Astrocyte (in vitro differentiated cells and primary cell): ENCODE measurements at regions not wholly inside any gene's neighbourhood (a gene's known extent, or its start where the extent isn't known, plus 50 kb on each side); places are given as distances from the start of the nearest gene placed in this dataset.

ENCODE experiments used
- EZH2 ChIP-seq: IDR thresholded peaks from 2 replicates; pipeline ENCODE4 v1.6.1; 2012; ENCODE audit warnings: mild to moderate bottlenecking, low read length, inconsistent platforms; ENCODE audit not compliant: insufficient read depth
- TF ChIP-seq, protein P1 (sequence below): IDR thresholded peaks from 2 replicates; pipeline ENCODE4 v1.5.1; 2011; ENCODE audit warnings: low read depth, mild to moderate bottlenecking, inconsistent platforms, low read length, moderate library complexity; ENCODE audit not compliant: insufficient read depth

DNA sequence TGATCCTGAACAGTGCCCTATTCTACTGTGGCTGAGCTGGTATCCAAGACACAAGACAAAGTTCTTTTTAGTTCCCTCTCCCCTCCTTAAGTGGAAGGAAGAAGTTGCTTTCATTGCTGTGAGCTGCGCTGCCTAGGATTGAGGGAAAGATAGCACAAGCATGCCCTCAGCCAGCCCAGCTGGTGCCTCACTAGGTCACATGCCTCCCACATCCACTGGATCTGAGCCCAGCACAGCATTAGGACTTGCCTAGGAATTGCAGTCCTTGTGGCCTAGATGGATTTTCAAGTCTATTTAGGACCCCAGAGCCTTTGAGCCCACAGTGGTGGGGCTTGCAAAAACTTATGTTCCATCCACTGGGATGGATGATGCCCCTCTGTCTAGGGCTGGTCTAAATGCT, 214.2 kb downstream of the ZNF248 start:
- TF ChIP-seq, protein P1, sequence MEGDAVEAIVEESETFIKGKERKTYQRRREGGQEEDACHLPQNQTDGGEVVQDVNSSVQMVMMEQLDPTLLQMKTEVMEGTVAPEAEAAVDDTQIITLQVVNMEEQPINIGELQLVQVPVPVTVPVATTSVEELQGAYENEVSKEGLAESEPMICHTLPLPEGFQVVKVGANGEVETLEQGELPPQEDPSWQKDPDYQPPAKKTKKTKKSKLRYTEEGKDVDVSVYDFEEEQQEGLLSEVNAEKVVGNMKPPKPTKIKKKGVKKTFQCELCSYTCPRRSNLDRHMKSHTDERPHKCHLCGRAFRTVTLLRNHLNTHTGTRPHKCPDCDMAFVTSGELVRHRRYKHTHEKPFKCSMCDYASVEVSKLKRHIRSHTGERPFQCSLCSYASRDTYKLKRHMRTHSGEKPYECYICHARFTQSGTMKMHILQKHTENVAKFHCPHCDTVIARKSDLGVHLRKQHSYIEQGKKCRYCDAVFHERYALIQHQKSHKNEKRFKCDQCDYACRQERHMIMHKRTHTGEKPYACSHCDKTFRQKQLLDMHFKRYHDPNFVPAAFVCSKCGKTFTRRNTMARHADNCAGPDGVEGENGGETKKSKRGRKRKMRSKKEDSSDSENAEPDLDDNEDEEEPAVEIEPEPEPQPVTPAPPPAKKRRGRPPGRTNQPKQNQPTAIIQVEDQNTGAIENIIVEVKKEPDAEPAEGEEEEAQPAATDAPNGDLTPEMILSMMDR, result no peak
- TF ChIP-seq EZH2, result no peak
